ELR (cell line): ENCODE measurements at regions not wholly inside any gene's neighbourhood (a gene's known extent, or its start where the extent isn't known, plus 50 kb on each side); places are given as distances from the start of the nearest gene placed in this dataset.

Source experiments
- DNase-seq: peaks from one replicate; pipeline ENCODE4 v3.0.0-alpha.2; 2015; ENCODE audit warnings: low read depth

- no peak for DNase-seq
These were observed 70.2 kb upstream of the GATA5 start for GRCh38 chr20:62545901-62546525.

GRCh38 chr20:62546606-62547005 is 70.8 kb upstream of the GATA5 start:
- no peak for DNase-seq

GRCh38 chr20:62547364-62547763 is 71.6 kb upstream of the GATA5 start:
- DNase-seq = no peak

- no peak for DNase-seq
These were observed 72.7 kb upstream of the GATA5 start for GRCh38 chr20:62548471-62548870.

- DNase-seq = no peak
These were observed 73.2 kb upstream of the GATA5 start for GRCh38 chr20:62549029-62549428.

GRCh38 chr20:62549499-62550086 is 73.8 kb upstream of the GATA5 start:
- no peak for DNase-seq

GRCh38 chr20:62550087-62550632 is 74.4 kb upstream of the GATA5 start:
- no peak for DNase-seq

- DNase-seq = no peak
These were observed 75.9 kb upstream of the GATA5 start for GRCh38 chr20:62551407-62552323.

- no peak for DNase-seq
These were observed 76.8 kb upstream of the GATA5 start for GRCh38 chr20:62552613-62553012.

GRCh38 chr20:62553136-62553837 is 77.5 kb upstream of the GATA5 start:
- no peak for DNase-seq

- no peak for DNase-seq
These were observed 78.0 kb upstream of the GATA5 start for GRCh38 chr20:62553838-62554161.

- DNase-seq = no peak
These were observed 78.6 kb upstream of the GATA5 start for GRCh38 chr20:62554214-62554897.

- no peak for DNase-seq
These were observed 79.3 kb upstream of the GATA5 start for GRCh38 chr20:62554898-62555641.

GRCh38 chr20:62555642-62556420 is 80.0 kb upstream of the GATA5 start:
- peak; percentile 58 for DNase-seq

GRCh38 chr20:62557462-62557861 is 81.7 kb upstream of the GATA5 start:
- DNase-seq = peak; percentile 65

GRCh38 chr20:62557999-62558408 is 82.2 kb upstream of the GATA5 start:
- no peak for DNase-seq

- DNase-seq = peak; percentile 41
These were observed 83.0 kb upstream of the GATA5 start for GRCh38 chr20:62558779-62559178.

GRCh38 chr20:62560162-62560561 is 82.1 kb upstream of the SLCO4A1 start:
- no peak for DNase-seq

- no peak for DNase-seq
These were observed 81.1 kb upstream of the SLCO4A1 start for GRCh38 chr20:62561182-62561581.

GRCh38 chr20:62561948-62562347 is 80.4 kb upstream of the SLCO4A1 start:
- DNase-seq = no peak
